GM23248 (cell line): ENCODE measurements at regions not wholly inside any gene's neighbourhood (a gene's known extent, or its start where the extent isn't known, plus 50 kb on each side); places are given as distances from the start of the nearest gene placed in this dataset.

ENCODE experiments used
- DNase-seq: peaks from one replicate; pipeline ENCODE4 v3.0.0-alpha.2; 2015
- H2AFZ ChIP-seq: fragments of 200-600 bp; sonication (generic); 2 replicates; pipeline ENCODE4 v1.6.1; 2016; ENCODE audit warnings: antibody characterized with exemption
- H3F3A ChIP-seq: fragments of 200-600 bp; sonication (generic); 2 replicates; pipeline ENCODE4 v1.6.1; 2016; ENCODE audit warnings: mild to moderate bottlenecking, antibody characterized with exemption, mixed run types; ENCODE audit not compliant: insufficient read depth
- H3K27ac ChIP-seq: fragments of 200-600 bp; sonication (generic); 2 replicates; pipeline ENCODE4 v1.5.1; 2016; ENCODE audit warnings: mild to moderate bottlenecking
- H3K27me3 ChIP-seq: fragments of 200-600 bp; sonication (generic); replicated peaks from 2 replicates; pipeline ENCODE4 v1.6.1; 2016; ENCODE audit warnings: mild to moderate bottlenecking; ENCODE audit not compliant: insufficient read depth
- H3K36me3 ChIP-seq: fragments of 200-600 bp; sonication (generic); 2 replicates; pipeline ENCODE4 v1.6.1; 2016; ENCODE audit warnings: low read depth, mild to moderate bottlenecking
- H3K4me1 ChIP-seq: fragments of 200-600 bp; sonication (generic); 2 replicates; pipeline ENCODE4 v1.6.1; 2016; ENCODE audit warnings: mild to moderate bottlenecking; ENCODE audit not compliant: insufficient read depth
- H3K4me2 ChIP-seq: fragments of 200-600 bp; sonication (generic); one replicate; pipeline ENCODE4 v1.6.1; 2016; ENCODE audit warnings: mild to moderate bottlenecking; ENCODE audit not compliant: unreplicated experiment
- H3K4me3 ChIP-seq: fragments of 200-600 bp; sonication (generic); 2 replicates; pipeline ENCODE4 v1.5.1; 2016; ENCODE audit warnings: mild to moderate bottlenecking
- H3K79me2 ChIP-seq: fragments of 200-600 bp; sonication (generic); 2 replicates; pipeline ENCODE4 v1.6.1; 2016; ENCODE audit warnings: mild to moderate bottlenecking; ENCODE audit not compliant: insufficient read depth
- H3K9ac ChIP-seq: fragments of 200-600 bp; sonication (generic); 2 replicates; pipeline ENCODE4 v1.6.1; 2016; ENCODE audit warnings: mild to moderate bottlenecking
- H3K9me2 ChIP-seq: fragments of 200-600 bp; sonication (generic); 2 replicates; pipeline ENCODE4 v1.6.1; 2016; ENCODE audit warnings: mixed run types, mild to moderate bottlenecking, moderate library complexity; ENCODE audit not compliant: insufficient read depth
- H3K9me3 ChIP-seq: fragments of 200-600 bp; sonication (generic); one replicate; pipeline ENCODE4 v1.6.1; 2017; ENCODE audit warnings: low read depth
- H4K20me1 ChIP-seq: fragments of 200-600 bp; sonication (generic); 2 replicates; pipeline ENCODE4 v1.6.0; 2016; ENCODE audit not compliant: insufficient read depth
- EZH2 ChIP-seq: fragments of 200-600 bp; sonication (generic); IDR thresholded peaks from 2 replicates; pipeline ENCODE4 v1.6.1; 2018; ENCODE audit warnings: antibody characterized with exemption, mild to moderate bottlenecking; ENCODE audit not compliant: insufficient read depth, poor library complexity, severe bottlenecking
- EZH2phosphoT487 ChIP-seq: fragments of 200-600 bp; sonication (generic); IDR thresholded peaks from 2 replicates; pipeline ENCODE4 v1.6.1; 2018; ENCODE audit warnings: antibody characterized with exemption, moderate library complexity, mild to moderate bottlenecking, low read depth; ENCODE audit not compliant: insufficient read depth
- WGBS, 2 experiments: methylation state at CpG; one replicate each; pipeline ENCODE4 v1.1.6; 2015 to 2017; ENCODE audit warnings: low lambda C conversion rate in 2 of 2, low coverage in 1 of 2; ENCODE audit errors: missing lambda C conversion rate in 2 of 2; 5-methylcytosine and 5-hydroxymethylcytosine counted together
- in situ Hi-C: fragments of 300-500 bp; cut with MboI; formaldehyde crosslinking; loops from 2 replicates; pipeline ENCODE4 v1.15.0; 2020

GRCh38 chr3:130627143-130627855 lies 110.3 kb downstream of the COL6A6 start:
- Histone ChIP-seq H4K20me1 (no peaks in the 10 kb centered on the region), H3K27ac (no peak overlapping the region), H2AFZ (no peak overlapping the region), H3K9me2 (no peaks in the 10 kb centered on the region), H3K79me2 (no peaks in the 10 kb centered on the region), H3K4me1 (no peaks in the 10 kb centered on the region), H3K4me3 (no peak overlapping the region), H3K9ac (no peak overlapping the region), H3F3A (no peaks in the 10 kb centered on the region), H3K27me3 (peaks cover 8% of the 10 kb centered on the region; the same call in 1 of the 2 replicates), H3K4me2 (no peak overlapping the region), H3K36me3 (no peaks in the 10 kb centered on the region), H3K9me3 (no peaks in the 10 kb centered on the region)
- 59 to 63% methylated on average over 4 of the region's 4 CpGs for WGBS, 2 experiments
- TF ChIP-seq EZH2 (no peak), EZH2phosphoT487 (no peak)
- DNase-seq: no peak
- in situ Hi-C loops: no loop called here

- Histone ChIP-seq H3F3A (no peaks in the 10 kb centered on the region), H3K27ac (no peak overlapping the region), H3K4me1 (no peaks in the 10 kb centered on the region), H3K79me2 (no peaks in the 10 kb centered on the region), H3K4me3 (no peak overlapping the region), H3K9ac (no peak overlapping the region), H3K36me3 (no peaks in the 10 kb centered on the region), H3K9me3 (no peaks in the 10 kb centered on the region), H3K9me2 (no peaks in the 10 kb centered on the region), H3K27me3 (peaks cover 8% of the 10 kb centered on the region; the same call in 1 of the 2 replicates), H3K4me2 (no peak overlapping the region), H4K20me1 (no peaks in the 10 kb centered on the region), H2AFZ (no peak overlapping the region)
- no peak for TF ChIP-seq EZH2
- TF ChIP-seq EZH2phosphoT487: no peak
- no peak for DNase-seq
- in situ Hi-C loops: no loop called here
- WGBS, 2 experiments: 0 to 14% methylated on average over 1 of the region's 1 CpG
These were observed 110.9 kb downstream of the COL6A6 start for GRCh38 chr3:130627882-130628281.
